ENCODE measurements at regions not wholly inside any gene's neighbourhood (a gene's known extent, or its start where the extent isn't known, plus 50 kb on each side); places are given as distances from the start of the nearest gene placed in this dataset.

DNA sequence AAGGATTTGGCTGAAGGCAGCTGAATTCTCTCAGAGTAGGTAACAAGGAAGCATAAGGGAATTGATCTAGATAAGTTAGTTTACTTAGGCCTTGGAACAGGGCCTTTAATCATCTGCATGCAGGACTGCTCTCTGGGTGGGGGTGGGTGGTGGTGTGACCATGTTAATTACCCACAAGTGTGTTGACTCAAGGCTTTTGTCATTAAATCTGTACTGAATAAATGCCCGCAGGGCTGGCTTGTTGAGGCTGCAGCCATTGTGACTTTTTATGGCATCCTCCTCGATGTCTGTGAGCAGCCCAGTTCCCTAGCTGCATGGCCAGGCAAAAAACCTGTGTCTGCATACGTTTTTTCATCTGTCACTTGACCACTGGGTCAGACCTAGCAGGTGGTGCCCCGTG, 63.5 kb upstream of the ASCC3 start:
- peak; percentile 16 for DNase-seq

- DNase-seq: no peak
Observed at GRCh38 chr6:100946021-100946540, 65.0 kb upstream of the ASCC3 start.

- DNase-seq: no peak
Observed at GRCh38 chr6:100946711-100947110, 65.6 kb upstream of the ASCC3 start.

DNA sequence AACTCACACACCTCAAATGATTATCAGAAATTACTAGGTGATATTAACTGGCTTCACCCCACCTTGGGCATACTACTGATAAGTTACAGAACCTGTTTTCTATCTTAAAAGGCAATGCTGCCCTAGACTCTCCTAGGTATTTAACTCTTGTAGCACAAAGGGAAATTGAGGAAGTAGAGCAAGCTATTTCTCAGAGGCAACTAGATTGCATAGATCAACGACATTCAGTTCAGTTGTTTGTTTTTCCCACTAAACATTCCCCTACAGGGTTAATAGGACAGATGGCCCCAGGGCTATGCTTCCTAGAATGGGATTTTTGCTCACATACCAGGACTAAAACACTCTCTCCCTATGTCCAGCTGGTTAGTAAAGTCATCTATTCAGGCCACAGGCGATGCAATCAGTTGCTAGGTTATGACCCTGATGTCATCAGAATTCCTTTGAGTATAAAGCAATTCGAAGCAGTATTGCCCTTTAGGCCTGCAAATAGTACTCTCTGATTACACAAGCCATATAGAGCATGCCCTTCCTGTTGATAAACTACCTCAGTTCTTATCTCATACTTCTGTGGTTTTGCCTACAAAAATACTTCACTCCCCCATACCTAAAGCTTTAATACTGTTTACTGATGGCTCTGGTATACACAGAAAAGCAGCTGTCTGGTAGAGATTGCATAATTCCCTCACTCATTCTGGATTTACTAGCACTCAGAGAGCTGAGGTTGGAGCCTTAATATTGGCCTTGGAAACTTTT, 67.4 kb upstream of the ASCC3 start:
- DNase-seq: no peak

GRCh38 chr6:100952006-100952405, 70.9 kb upstream of the ASCC3 start:
- DNase-seq: no peak

DNA sequence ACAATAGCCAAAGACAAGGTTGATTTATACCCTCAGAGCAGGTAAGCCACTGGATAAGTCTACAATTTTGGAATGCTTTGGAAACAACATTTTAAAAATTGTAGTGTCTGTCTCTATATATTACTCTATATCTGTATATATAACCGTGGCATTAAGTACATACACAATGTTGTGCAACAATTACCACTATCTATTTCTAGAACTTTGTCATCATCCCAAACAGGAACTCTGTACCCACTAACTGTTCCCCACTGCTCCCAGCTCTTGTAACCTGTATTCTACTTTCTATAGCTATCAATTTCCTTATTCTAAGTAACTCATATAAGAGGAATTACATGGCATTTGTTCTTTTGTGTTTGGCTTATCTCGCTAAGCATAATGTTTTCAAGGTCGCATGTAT, 78.2 kb upstream of the ASCC3 start:
- DNase-seq: no peak

GRCh38 chr6:100962466-100962865, 81.3 kb upstream of the ASCC3 start:
- no peak for DNase-seq

DNA sequence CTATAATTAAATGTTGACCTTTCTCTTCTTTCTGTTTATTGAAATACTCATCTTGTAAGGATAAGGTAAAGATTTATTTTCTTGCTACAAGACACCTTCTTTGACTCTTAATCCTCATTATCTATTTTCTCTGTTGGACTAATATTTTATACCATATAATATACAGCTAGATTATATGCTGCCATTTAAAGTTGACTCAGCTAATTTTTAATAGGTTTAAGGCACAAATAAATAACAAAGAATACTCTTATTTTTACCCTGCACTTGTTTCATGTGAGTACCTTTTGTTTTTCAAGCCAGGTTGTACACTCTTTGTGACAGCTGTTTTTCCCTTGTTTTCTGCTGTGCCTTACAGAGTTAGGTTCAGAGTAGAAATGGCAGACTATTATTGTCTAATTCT, 83.9 kb upstream of the ASCC3 start:
- DNase-seq: no peak

GRCh38 chr6:100968949-100969348, 87.8 kb upstream of the ASCC3 start:
- DNase-seq: no peak

- DNase-seq: no peak
Observed at GRCh38 chr6:100979267-100979666, 98.1 kb upstream of the ASCC3 start.

GRCh38 chr6:100980949-100981348, 99.8 kb upstream of the ASCC3 start:
- DNase-seq: no peak

- DNase-seq: no peak
Observed at GRCh38 chr6:100986921-100987320, 105.8 kb upstream of the ASCC3 start.

- DNase-seq: no peak
Observed at GRCh38 chr6:100987556-100987955, 106.4 kb upstream of the ASCC3 start.

GRCh38 chr6:100988391-100988984, 107.4 kb upstream of the ASCC3 start:
- peak; percentile 40 for DNase-seq

GRCh38 chr6:100990070-100990469, 108.9 kb upstream of the ASCC3 start:
- no peak for DNase-seq

DNA sequence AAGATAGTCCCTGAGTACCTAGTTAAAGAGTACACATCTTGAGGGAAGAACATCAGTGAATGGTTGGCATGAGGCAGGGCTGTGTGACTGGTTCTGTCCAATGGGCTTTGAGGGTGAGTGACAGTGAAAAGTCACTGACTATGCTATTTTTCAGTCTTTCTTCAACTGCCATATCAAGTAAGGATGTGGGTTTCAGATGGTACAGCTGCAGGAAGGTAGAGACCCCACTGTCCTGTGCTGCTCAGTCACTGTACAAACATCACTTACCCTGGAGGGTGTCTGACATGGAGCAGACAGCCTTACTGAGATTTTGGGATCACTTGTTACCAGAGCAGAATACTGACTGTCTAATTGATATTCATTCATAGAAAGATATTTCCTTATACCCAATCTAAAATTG, 115.3 kb upstream of the ASCC3 start:
- no peak for DNase-seq

DNA sequence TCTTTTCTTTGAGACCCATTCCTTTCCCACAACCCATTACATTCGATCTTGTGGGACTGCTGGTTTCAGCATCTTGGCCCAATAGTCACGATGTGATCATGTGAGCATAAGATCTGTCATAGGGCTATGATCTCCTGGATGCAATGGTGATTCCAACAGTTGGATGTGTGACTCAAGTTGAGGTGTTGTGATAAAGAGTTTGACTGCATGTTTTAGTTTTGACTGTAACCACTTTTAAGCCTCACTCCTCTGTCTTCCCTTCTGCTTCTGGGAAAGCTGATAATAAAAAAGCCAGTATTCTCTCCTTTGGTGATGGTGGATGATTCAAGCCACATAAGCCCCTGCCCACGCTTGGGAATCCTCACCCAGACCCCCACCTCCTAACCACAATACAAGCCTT, 117.0 kb upstream of the ASCC3 start:
- no peak for DNase-seq

GRCh38 chr6:100999034-100999597, 118.0 kb upstream of the ASCC3 start:
- no peak for DNase-seq

- DNase-seq: no peak
Observed at GRCh38 chr6:101000341-101000740, 119.2 kb upstream of the ASCC3 start.

- no peak for DNase-seq
Observed at GRCh38 chr6:101001012-101001411, 119.9 kb upstream of the ASCC3 start.

DNA sequence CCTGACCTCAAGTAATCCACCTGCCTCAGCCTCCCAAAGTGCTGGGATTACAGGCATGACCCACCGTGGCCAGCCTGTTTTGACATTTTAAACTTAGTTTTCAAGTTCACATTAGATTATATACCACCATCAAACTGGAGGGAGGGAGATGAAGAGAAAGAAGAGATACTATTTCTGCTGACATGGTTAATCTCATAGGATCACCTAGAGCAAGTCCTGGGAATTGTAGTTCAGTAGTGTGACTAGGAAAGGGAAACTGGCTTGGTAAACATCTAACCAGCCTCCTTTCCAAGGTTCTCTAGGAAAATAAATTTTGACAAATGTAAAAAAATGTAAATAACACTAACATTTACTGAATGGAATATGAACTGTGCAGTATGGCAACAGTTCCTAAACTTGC, 120.5 kb upstream of the ASCC3 start:
- no peak for DNase-seq

- no peak for DNase-seq
Observed at GRCh38 chr6:101003075-101003474, 121.9 kb upstream of the ASCC3 start.

- no peak for DNase-seq
Observed at GRCh38 chr6:101011186-101011585, 130.1 kb upstream of the ASCC3 start.

- no peak for DNase-seq
Observed at GRCh38 chr6:101013612-101014195, 132.6 kb upstream of the ASCC3 start.

Data from NCI-H1048 (cell line).